ENCODE measurements at regions not wholly inside any gene's neighbourhood (a gene's known extent, or its start where the extent isn't known, plus 50 kb on each side); places are given as distances from the start of the nearest gene placed in this dataset.

- TF ChIP-seq, protein P1, sequence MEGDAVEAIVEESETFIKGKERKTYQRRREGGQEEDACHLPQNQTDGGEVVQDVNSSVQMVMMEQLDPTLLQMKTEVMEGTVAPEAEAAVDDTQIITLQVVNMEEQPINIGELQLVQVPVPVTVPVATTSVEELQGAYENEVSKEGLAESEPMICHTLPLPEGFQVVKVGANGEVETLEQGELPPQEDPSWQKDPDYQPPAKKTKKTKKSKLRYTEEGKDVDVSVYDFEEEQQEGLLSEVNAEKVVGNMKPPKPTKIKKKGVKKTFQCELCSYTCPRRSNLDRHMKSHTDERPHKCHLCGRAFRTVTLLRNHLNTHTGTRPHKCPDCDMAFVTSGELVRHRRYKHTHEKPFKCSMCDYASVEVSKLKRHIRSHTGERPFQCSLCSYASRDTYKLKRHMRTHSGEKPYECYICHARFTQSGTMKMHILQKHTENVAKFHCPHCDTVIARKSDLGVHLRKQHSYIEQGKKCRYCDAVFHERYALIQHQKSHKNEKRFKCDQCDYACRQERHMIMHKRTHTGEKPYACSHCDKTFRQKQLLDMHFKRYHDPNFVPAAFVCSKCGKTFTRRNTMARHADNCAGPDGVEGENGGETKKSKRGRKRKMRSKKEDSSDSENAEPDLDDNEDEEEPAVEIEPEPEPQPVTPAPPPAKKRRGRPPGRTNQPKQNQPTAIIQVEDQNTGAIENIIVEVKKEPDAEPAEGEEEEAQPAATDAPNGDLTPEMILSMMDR (IDR thresholded peaks at IDR 0.05; ENCODE audit: low read length), result no peak
- no peak for TF ChIP-seq EZH2 (IDR thresholded peaks at IDR 0.05; ENCODE audit: borderline replicate concordance, low read length)
Measured at GRCh38 chr10:61545170-61545569, 92.0 kb upstream of the TMEM26 start.

Measured in OCI-LY1 (cell line).